HEK293 (cell line): ENCODE measurements at regions not wholly inside any gene's neighbourhood (a gene's known extent, or its start where the extent isn't known, plus 50 kb on each side); places are given as distances from the start of the nearest gene placed in this dataset.

Source experiments
- CTCF ChIP-seq: fragments of 450-650 bp; formaldehyde crosslinking; IDR thresholded peaks from 2 replicates; pipeline ENCODE4 v1.5.1; 2016; ENCODE audit warnings: missing biosample characterization, missing genetic modification characterization
- PATZ1 ChIP-seq: fragments of 450-650 bp; formaldehyde crosslinking; IDR thresholded peaks from 2 replicates; pipeline ENCODE4 v1.5.1; 2016; ENCODE audit warnings: missing biosample characterization, missing genetic modification characterization
- REST ChIP-seq: fragments of 450-650 bp; formaldehyde crosslinking; IDR thresholded peaks from 2 replicates; pipeline ENCODE4 v1.5.1; 2016; ENCODE audit warnings: missing biosample characterization, missing genetic modification characterization
- SP2 ChIP-seq: fragments of 450-650 bp; formaldehyde crosslinking; IDR thresholded peaks from 2 replicates; pipeline ENCODE4 v1.5.1; 2016; ENCODE audit warnings: missing biosample characterization, missing genetic modification characterization
- YY1 ChIP-seq: fragments of 450-650 bp; formaldehyde crosslinking; IDR thresholded peaks from 2 replicates; pipeline ENCODE4 v1.5.1; 2018; ENCODE audit warnings: missing biosample characterization, missing genetic modification characterization
- ZBTB20 ChIP-seq: fragments of 450-650 bp; formaldehyde crosslinking; IDR thresholded peaks from 2 replicates; pipeline ENCODE4 v1.5.1; 2016; ENCODE audit warnings: missing biosample characterization, missing genetic modification characterization
- ZBTB21 ChIP-seq: fragments of 450-650 bp; formaldehyde crosslinking; IDR thresholded peaks from 2 replicates; pipeline ENCODE4 v1.5.1; 2017; ENCODE audit warnings: missing biosample characterization, missing genetic modification characterization
- ZBTB44 ChIP-seq: fragments of 450-650 bp; IDR thresholded peaks from 2 replicates; pipeline ENCODE4 v1.5.1; 2018; ENCODE audit warnings: missing biosample characterization, mild to moderate bottlenecking, missing genetic modification characterization
- ZNF138 ChIP-seq: fragments of 450-650 bp; formaldehyde crosslinking; IDR thresholded peaks from 2 replicates; pipeline ENCODE4 v1.5.1; 2016; ENCODE audit warnings: missing biosample characterization, missing genetic modification characterization, borderline replicate concordance
- ZNF157 ChIP-seq: fragments of 450-650 bp; formaldehyde crosslinking; IDR thresholded peaks from 2 replicates; pipeline ENCODE4 v1.5.1; 2016; ENCODE audit warnings: missing biosample characterization, missing genetic modification characterization
- ZNF302 ChIP-seq: fragments of 450-650 bp; formaldehyde crosslinking; IDR thresholded peaks from 2 replicates; pipeline ENCODE4 v1.5.1; 2016; ENCODE audit warnings: missing biosample characterization, missing genetic modification characterization, low read depth
- ZNF76 ChIP-seq: fragments of 450-650 bp; formaldehyde crosslinking; IDR thresholded peaks from 2 replicates; pipeline ENCODE4; 2016; ENCODE audit warnings: low read depth, missing biosample characterization, missing genetic modification characterization, borderline replicate concordance

- TF ChIP-seq CTCF (tag by site-specific recombination) (no peak), ZNF302 (tag by site-specific recombination) (no peak), YY1 (no peak), ZBTB21 (no peak), ZBTB20 (tag by site-specific recombination) (no peak), ZBTB44 (tag by site-specific recombination) (no peak), ZNF157 (tag by site-specific recombination) (no peak), REST (tag by site-specific recombination) (no peak), ZNF138 (tag by site-specific recombination) (no peak), SP2 (no peak), ZNF76 (tag by site-specific recombination) (no peak), PATZ1 (tag by site-specific recombination) (no peak)
Observed at GRCh38 chr11:110003426-110003825, 89.8 kb upstream of the ZC3H12C start.
